D341Med (cell line): ENCODE measurements at regions not wholly inside any gene's neighbourhood (a gene's known extent, or its start where the extent isn't known, plus 50 kb on each side); places are given as distances from the start of the nearest gene placed in this dataset.
A peak's percentile ranks its signal among the peaks of the same experiment; 100 is the strongest.

Experiments used
- DNase-seq: peaks from one replicate; pipeline ENCODE4 v3.0.0; 2012; ENCODE audit warnings: low spot score

DNA sequence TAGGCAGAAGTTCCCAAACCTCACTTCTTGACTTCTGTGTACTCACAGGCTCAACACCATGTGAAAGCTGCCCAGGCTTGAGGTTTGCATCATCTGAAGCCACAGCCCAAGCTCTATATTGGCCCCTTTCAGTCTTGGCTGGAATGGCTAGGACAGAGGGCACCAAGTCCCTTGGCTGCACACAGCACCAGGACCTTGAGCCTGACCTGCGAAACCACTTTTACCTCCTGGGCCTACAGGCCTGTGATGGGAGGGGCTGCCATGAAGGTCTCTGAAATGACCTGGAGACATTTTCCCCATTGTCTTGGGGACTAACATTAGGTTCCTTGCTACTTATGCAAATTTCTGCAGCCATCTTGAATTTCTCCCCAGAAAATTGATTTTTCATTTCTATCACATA is 288.3 kb upstream of the ZC3H12C start:
- DNase-seq, result no peak

- DNase-seq, result no peak
These were observed 287.0 kb upstream of the ZC3H12C start for GRCh38 chr11:109806205-109806604.

GRCh38 chr11:109808569-109808968 is 284.6 kb upstream of the ZC3H12C start:
- DNase-seq, result no peak

DNA sequence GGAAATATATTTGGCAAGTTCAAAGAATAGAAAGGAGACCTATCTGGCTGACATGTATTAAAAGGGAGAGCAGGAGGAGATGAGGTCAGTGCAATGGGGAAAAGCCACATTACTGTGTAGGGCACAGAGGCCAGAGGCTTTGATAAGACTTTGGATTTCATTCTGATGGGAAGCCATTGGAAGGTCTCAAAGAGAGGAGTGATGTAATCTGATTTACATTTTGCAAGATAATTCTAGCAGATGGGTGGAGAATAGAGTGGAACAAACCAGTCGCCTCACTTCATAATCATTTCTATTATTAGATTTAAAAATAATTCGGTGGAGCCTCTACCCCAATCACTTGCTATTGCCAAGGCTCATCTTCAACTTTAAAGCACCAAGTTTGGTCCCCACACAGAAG is 278.4 kb upstream of the ZC3H12C start:
- no peak for DNase-seq

GRCh38 chr11:109815500-109816150 is 277.6 kb upstream of the ZC3H12C start:
- DNase-seq, result no peak

DNA sequence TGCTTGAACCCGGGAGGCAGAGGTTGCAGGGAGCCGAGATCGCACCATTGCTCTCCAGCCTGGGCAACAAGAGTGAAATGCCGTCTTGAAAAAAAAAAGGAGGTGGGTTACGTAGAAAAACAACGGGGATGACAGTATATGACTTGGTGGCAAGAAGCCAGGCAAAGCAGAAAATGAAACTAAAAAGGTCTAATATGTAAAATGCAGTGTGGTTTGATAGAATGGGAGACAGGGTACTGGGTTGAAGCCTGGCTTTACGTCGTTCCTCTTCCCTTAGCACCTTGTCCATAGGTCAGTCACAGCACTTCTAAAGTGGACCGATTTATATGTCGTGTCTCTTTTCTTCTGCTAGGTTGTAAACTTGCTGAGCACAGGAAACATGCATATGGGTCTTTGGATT is 274.9 kb upstream of the ZC3H12C start:
- no peak for DNase-seq

DNA sequence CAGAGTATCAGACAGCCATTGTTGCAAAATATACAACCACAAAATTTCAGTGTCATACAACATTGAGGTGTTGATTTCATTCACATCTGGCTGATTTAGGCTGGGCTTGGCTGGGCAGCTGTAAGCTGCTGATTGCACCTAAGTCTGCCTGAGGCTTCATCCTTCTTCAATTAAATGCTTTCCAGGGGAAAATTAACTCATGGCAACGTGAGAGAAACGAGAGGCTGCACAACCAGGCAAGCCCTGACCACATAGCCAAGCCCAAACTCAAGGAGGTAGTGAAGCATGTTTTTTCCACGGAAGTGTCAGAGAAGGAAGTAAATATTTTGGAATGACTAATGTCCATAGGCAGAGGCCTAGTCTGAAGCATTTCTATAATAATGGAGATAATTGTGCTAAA is 273.8 kb upstream of the ZC3H12C start:
- no peak for DNase-seq

DNA sequence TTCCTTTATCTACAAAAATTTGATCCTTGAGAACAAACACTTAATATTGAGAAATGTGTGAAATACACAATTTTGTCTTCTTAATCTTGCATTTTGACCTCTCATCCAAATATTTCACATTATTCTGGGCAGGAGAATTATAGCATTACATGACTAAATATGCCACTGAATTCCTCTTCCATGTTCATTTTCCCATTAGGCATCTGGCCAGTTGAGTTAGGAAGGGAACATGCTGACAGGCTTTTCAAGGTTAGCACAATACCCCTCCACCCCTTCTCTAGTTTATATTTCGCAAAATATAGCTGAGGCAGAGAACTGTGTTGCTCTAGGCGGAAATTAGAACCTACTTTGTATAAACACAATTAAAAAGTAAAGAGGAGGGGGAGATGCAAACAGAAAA is 271.7 kb upstream of the ZC3H12C start:
- DNase-seq, result no peak

GRCh38 chr11:109822436-109823102 is 270.6 kb upstream of the ZC3H12C start:
- DNase-seq, result no peak

- no peak for DNase-seq
These were observed 264.8 kb upstream of the ZC3H12C start for GRCh38 chr11:109828387-109828786.

DNA sequence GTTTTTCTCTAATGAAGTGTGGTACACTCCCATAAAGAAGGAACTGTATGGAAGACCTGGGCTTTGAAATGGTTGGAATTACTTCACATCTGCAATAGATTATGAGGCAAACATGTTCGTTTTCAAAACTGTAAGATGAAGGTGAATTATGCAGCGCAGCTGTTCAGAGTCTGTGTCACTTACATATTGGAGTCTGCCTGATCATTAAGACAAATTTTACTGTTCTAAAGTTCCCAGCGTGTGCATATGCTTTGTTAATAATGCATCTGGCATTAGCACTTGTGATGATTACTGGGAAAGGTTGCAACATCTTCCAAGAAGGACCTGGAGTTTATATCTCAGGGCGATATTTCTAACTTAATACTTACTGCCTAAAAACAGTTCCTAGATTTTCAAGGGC is 255.2 kb upstream of the ZC3H12C start:
- no peak for DNase-seq

DNA sequence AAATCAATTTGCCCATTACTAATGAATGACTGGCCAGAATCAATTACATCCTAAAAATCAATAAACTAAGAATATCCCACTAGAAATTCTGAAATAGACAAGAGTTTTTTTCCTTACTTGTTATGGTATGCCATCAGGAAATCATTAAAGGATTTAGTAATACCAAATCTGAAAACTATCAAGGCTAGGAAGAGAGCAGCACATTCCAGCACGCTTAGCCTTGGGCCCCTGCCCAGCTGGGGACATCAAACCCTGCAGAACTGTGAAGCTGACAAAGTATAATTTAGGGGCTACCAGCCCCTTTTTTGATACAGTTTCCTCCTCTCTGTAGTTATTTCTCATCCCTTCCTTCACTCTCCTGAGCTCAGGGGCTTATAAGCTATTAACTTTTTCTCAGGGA is 247.8 kb upstream of the ZC3H12C start:
- no peak for DNase-seq

- DNase-seq, result no peak
These were observed 245.6 kb upstream of the ZC3H12C start for GRCh38 chr11:109847621-109848020.

- no peak for DNase-seq
These were observed 244.1 kb upstream of the ZC3H12C start for GRCh38 chr11:109849051-109849450.

- no peak for DNase-seq
These were observed 243.2 kb upstream of the ZC3H12C start for GRCh38 chr11:109849946-109850345.

GRCh38 chr11:109851780-109852390 is 241.3 kb upstream of the ZC3H12C start:
- DNase-seq, result no peak

DNA sequence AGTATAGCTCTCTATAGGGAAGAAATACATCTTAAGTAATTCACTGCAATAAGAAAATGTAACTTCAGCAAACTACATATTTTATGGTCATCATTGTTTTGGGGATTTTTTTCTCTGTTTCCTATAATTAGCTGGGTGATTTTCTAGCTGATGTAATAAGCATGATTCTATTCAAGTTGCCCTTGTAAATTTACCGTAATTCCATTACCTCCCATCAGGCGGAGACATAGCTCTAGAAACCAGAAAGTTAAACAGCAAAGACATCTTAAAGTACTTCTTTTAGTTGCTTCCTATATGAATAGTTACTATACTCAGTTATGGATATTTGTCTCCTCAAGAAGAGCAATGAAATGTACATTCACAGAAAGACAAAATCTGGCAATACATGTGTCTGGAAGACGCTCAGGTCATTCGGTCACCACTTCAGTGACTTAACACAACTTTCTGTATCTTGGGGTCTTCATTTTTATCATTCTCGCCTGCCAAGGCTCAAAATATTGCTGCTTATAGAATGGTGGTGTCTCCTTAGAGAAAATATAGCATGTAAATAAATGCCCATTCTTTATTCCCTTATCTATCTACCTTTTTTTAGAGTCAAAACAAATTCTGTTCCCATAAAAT is 239.9 kb upstream of the ZC3H12C start:
- peak; percentile 33 for DNase-seq

DNA sequence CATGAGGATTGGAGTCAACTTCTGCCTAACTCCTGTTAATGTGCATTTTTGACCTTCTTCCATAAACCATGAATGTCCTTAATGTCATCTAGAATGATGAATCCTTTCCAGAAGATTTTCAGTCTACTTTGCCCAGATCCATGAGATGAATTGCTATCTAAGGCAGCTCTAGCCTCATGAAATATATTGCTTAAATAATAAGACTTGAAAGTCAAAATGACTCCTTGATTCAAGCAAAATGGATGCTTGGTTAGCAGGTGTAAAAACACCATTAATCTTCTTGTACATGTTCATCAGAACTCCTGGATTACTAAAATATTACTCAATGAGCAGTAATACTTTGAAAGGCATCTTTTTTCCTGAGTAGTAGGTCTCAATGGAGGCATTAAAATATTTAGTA is 238.5 kb upstream of the ZC3H12C start:
- DNase-seq, result no peak

- DNase-seq, result no peak
These were observed 236.3 kb upstream of the ZC3H12C start for GRCh38 chr11:109856928-109857327.

DNA sequence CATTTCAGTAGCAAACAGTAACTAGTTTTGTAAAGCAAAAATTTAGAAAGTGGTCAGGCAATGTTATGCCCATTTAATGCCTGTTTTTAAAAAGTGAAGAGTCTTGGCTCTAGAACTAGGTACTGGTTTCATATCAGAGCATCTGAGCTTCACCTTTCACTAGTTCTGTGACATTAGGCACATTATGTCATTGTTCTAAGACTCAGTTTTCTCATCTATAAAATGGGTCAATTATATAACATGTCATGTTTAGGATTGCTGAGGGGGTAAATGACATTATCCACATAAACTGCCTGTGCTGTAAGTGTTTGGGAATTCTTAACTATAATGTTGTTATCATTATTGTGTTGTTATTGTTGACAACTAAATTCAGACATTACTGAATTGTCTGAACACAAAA is 235.6 kb upstream of the ZC3H12C start:
- no peak for DNase-seq

- no peak for DNase-seq
These were observed 235.0 kb upstream of the ZC3H12C start for GRCh38 chr11:109858152-109858551.

- DNase-seq, result no peak
These were observed 234.0 kb upstream of the ZC3H12C start for GRCh38 chr11:109859045-109859724.

- no peak for DNase-seq
These were observed 230.4 kb upstream of the ZC3H12C start for GRCh38 chr11:109862835-109863234.
